Daoy (cell line): ENCODE measurements at regions not wholly inside any gene's neighbourhood (a gene's known extent, or its start where the extent isn't known, plus 50 kb on each side); places are given as distances from the start of the nearest gene placed in this dataset.

Source experiments
- DNase-seq: peaks from one replicate; pipeline ENCODE4 v3.0.0-alpha.2; 2015; ENCODE audit warnings: low read depth

- DNase-seq: peak; percentile 63
Measured at GRCh38 chr6:90403489-90404381, 107.1 kb upstream of the BACH2 start.

- DNase-seq: no peak
Measured at GRCh38 chr6:90402831-90403192, 106.2 kb upstream of the BACH2 start.

GRCh38 chr6:90401933-90402830, 105.5 kb upstream of the BACH2 start:
- peak; percentile 33 for DNase-seq

GRCh38 chr6:90399970-90400369, 103.3 kb upstream of the BACH2 start:
- DNase-seq: peak; percentile 56

GRCh38 chr6:90397929-90398674, 101.5 kb upstream of the BACH2 start:
- peak; percentile 86 for DNase-seq

GRCh38 chr6:90397047-90397446, 100.4 kb upstream of the BACH2 start:
- DNase-seq: no peak

- DNase-seq: peak; percentile 48
Measured at GRCh38 chr6:90393232-90393884, 96.7 kb upstream of the BACH2 start.

GRCh38 chr6:90390379-90390778, 93.7 kb upstream of the BACH2 start:
- DNase-seq: no peak

- no peak for DNase-seq
Measured at GRCh38 chr6:90388395-90388794, 91.8 kb upstream of the BACH2 start.

GRCh38 chr6:90387826-90388225, 91.2 kb upstream of the BACH2 start:
- no peak for DNase-seq

- DNase-seq: peak; percentile 33
Measured at GRCh38 chr6:90387383-90387775, 90.7 kb upstream of the BACH2 start.

- DNase-seq: no peak
Measured at GRCh38 chr6:90386399-90387382, 90.0 kb upstream of the BACH2 start.

GRCh38 chr6:90385759-90386313, 89.2 kb upstream of the BACH2 start:
- no peak for DNase-seq

- no peak for DNase-seq
Measured at GRCh38 chr6:90384720-90385119, 88.1 kb upstream of the BACH2 start.

- no peak for DNase-seq
Measured at GRCh38 chr6:90383196-90383822, 86.7 kb upstream of the BACH2 start.

GRCh38 chr6:90382760-90383159, 86.1 kb upstream of the BACH2 start:
- no peak for DNase-seq

GRCh38 chr6:90375681-90376439, 79.2 kb upstream of the BACH2 start:
- DNase-seq: peak; percentile 39

- no peak for DNase-seq
Measured at GRCh38 chr6:90374201-90374600, 77.6 kb upstream of the BACH2 start.

- DNase-seq: no peak
Measured at GRCh38 chr6:90372885-90373284, 76.2 kb upstream of the BACH2 start.
